ENCODE measurements at regions not wholly inside any gene's neighbourhood (a gene's known extent, or its start where the extent isn't known, plus 50 kb on each side); places are given as distances from the start of the nearest gene placed in this dataset.
"Not testable (repeated sequence)": the region's sequence is repeated elsewhere in the genome, so short reads cannot be mapped to it uniquely, and the experiment has no call there.

DNA sequence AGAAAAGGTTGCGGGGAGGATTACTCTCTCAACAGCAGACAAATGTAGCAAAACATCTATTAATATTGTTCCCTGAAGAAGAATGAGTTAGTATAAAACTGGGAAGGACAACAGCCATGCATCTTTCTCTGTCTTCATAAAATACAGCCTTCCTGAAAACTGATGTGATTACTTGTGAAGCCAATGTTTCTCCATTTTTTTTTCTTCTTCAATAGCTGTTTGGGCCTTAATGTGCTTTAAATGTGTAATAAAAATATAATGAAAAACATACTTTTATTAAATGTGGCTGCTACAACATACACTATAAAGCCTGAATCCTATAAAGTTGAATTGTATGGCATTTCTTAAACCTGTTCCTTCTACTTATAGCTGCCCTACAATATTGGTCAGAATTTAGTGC lies 146.3 kb upstream of the LMCD1 start:
- intact Hi-C loops (cut with DNase I): no loop called here
- ATAC-seq: no peak
- DNase-seq (ENCODE audit: missing footprints): no peak

DNA sequence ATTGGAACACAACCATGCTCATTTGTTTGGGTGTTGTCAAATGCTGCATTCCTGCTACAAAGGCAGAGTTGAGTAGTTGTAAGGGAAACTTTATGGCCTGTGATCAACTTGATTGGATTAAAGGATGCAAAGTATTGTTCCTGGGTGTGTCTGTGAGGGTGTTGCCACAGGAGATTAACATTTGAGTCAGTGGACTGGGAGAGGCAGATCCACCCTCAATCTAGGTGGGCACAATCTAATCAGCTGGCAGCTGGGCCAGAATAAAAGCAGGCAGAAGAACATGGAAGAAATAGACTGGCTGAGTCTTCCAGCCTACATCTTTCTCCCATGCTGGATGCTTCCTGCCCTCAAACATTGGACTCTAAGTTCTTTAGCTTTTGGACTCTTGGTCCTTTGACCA lies 145.6 kb upstream of the LMCD1 start:
- intact Hi-C loops (cut with DNase I); DNase-seq (ENCODE audit: missing footprints); ATAC-seq: not testable (repeated sequence)

DNA sequence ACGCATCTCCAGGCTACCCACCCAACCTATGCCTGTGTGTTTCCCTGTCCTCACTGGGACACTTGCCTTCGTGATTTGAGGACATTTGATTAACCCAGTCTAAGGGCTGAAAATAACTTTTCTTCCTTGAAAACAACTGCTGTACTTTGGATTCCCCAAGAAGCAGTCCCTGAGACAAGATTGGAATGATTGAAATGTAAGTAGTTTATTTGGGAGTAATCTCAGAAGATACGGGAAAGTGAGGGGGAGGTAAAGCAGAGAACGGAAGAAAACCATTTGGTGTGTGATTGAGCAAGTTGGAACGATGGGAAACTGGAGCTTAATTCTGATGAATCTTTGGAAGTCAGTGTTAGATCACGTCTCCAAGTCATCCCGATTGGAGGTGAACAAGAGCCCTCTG lies 143.8 kb upstream of the LMCD1 start:
- DNase-seq (ENCODE audit: missing footprints) (no peak), ATAC-seq (no peak)
- intact Hi-C loops (cut with DNase I): no loop called here

DNA sequence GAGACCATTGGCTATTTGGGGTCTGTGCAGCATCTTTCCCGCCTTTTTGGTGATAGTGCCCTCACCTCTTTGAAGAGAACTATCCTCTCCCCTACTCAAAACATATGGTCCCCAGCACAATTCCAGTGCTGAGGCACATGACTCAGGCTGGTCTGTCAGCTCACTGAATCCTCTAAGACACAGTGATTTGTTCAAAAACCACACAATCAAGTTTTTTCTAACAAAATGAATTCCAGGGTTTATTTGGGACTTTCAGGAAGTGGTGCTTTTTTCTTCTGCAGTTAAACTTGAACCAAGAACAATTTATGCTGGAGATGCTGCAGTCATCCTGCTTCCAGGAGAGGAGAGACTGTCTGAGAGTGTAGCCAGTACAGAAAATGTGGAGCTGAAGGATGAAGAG lies 142.5 kb upstream of the LMCD1 start:
- no peak for DNase-seq (ENCODE audit: missing footprints)
- ATAC-seq: no peak
- intact Hi-C loops (cut with DNase I): no loop called here

DNA sequence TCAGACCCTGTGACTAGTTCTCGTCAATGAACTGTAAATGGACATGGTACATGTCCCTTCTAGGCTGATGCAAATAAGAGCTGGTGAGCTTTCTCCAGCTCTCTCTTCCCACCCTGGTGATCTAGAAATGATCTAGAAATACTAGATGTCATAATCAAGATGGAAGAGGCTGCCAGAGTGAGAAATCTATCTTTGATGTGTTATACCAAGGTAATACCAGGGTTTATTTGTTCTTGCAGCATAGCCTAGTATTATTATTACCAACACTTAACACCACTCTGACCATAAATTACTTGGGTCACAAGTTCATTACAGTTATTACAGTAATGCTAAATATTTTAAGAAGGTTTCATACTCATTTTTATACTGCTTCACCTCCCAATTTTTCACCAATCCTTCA lies 138.4 kb upstream of the LMCD1 start:
- ATAC-seq: no peak
- DNase-seq (ENCODE audit: missing footprints): no peak
- intact Hi-C loops (cut with DNase I): no loop called here

DNA sequence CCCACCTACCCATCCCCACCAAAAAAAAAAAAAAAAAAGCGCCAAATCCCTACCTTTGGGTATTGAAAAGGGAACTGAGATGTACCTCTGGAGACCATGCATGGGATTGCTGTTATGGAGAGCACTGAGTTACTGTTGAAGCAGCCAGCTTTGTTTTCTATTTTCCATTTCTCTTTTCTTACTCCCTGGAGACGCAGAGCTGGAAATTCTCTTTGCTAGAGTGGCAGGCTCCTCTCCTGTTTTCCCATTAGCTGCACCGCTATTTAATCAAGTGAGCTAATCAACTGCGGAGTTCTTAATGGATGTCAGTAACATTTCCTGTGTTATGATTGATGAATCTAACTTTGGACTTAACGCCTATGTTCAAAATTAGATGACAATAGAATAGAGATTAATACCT lies 136.1 kb upstream of the LMCD1 start:
- ATAC-seq: no peak
- no peak for DNase-seq (ENCODE audit: missing footprints)

DNA sequence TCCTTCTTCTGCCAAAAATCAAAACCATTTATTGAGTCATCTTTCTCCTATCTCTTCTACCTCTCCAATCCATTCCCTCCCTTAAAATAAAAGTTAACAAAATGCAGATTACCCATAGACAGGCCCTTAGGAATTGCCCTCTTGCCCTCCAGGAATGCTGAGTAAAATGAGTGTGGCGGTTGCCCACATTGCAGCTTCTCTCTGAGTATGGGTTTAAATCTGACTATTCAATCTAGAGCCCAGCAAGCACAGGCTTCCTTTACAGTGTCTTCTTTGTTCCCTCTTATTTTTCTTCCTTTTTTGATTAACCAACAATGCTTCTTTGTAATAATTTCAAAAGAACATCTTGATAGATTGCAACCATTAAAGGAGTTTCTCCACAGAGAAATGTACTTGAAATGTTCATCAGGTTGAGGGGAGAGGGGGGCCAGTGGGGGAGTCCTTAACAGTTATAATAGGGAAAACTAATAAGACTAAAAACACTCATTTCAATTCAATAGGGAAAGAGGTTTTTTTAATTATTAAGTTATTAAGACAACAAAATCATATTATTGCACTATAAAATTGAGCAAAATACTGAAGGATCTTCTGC lies 135.3 kb upstream of the LMCD1 start:
- no peak for ATAC-seq
- DNase-seq (ENCODE audit: missing footprints): no peak
- intact Hi-C loops (cut with DNase I): no loop called here

More for the DNA sequence above, 136.1 kb upstream of the LMCD1 start:
- intact Hi-C loops (cut with DNase I): no loop called here

DNA sequence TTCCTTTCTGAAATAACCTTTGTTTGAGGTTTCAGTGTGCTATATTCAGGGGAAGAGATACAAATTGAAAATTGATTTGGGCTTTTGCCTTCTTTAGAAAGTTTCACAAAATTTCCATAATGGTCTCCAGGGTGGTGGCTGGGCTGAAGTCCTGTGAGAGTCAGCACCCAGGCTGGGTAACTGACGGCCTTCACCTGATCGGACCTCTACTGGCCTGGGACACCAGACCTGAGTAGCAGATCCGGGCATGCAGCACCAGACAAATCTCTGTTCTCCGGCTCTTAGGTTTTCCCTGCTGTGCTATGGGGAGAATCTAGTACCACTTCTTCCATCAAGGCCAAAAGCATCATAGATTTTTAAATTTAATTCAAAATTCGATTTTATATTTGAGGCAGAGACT lies 133.0 kb upstream of the LMCD1 start:
- ATAC-seq (no peak), DNase-seq (ENCODE audit: missing footprints) (no peak)
- intact Hi-C loops (cut with DNase I): no loop called here

DNA sequence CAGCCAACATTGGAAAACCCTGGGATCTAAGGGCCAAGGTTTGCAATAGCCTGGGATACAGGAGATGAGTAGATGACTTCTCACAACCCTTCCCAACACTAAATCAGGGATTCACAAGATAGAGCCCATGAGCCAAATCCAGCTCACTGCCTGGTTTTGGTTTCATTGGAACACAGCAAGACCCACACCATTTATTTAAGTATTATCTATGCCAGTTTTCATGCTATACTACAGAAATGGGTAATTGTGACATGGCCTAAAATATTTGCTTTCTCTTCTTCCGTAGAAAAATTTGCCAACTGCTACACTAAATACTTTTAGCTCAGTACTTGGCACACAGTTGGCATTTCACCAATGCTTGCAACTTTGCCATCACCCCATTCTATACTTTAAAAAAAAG lies 132.0 kb upstream of the LMCD1 start:
- intact Hi-C loops (cut with DNase I): no loop called here
- ATAC-seq: no peak
- no peak for DNase-seq (ENCODE audit: missing footprints)

DNA sequence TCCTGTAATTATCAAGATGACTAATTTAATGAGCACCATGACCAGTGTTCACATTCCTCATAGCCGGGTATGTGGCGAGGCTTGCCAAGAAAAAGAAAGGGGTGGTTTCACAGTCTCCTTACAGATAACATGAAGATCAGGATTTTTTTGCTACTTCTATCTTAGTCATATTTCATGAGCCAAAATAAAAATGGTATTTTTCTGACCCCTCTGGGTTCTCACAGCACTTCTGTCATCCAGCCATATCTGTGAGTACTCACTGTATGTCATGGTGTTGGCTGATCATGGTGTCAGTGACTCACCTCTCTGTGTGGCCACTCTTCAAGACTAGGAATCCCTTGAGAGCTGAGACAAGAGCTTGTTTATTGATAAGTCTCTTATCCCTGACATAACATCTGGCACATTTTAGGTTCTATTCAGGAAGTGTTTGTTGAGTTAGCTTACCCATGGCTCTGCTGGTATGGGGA lies 130.5 kb upstream of the LMCD1 start:
- intact Hi-C loops (cut with DNase I): no loop called here
- DNase-seq (ENCODE audit: missing footprints): no peak
- peak; percentile 87 for ATAC-seq

DNA sequence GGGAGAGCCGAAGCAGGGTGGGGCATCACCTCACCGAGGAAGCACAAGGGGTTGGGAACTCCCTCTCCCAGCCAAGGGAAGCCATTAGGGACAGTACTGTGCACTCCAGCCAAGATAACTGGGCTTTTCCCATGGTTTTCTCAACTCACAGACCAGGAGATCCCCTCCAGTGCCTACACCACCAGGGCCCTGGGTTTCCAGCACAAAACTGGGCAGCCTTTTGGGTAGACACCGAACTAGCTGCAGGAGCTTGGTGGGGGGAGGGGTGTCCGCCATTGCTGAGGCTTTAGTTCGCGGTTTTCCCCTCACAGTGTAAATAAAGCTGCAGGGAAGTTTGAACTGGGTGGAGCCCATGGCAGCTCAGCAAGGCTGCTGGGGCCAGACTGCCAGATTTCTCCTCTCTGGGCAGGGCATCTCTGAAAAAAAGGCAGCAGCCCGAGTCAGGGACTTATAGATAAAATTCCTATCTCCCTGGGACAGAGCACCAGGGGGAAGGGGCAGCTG lies 129.6 kb upstream of the LMCD1 start:
- DNase-seq (ENCODE audit: missing footprints): no peak
- intact Hi-C loops (cut with DNase I): no loop called here

DNA sequence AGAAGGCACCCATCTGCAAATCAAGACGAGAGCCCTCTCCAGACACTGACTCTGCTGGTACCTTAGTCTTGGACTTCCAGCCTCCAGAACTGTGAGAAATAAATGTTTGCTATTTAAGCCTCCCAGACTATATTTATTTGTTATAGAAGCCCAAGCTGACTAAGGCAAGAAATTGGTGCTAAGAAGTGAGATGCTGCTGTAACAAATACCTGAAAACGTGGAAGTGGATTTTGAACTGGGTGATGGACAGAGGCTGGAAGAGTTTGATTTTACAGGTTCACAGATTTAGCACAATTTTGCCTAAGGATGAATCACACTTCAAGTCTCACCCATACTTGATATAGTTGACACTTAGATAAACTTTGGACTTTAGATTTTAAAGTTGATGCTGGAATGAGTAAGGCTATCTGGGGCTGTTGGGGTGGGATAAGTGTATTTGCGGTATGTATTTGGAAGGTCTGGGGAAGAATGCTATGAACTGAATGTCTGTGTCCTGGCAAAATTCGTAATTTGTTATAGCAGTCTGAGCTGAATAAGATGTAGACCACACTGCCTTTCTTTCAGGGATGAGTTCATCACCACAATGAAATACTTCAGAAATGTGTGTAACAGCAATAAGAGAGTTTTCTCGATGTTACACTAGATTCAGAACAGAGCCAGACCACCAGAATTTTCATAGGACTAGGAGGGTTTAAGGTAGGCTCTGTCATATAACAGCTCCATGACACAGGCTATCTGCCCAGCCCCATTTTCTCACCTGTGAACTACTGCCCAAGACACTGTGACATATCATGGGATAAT lies 120.5 kb upstream of the LMCD1 start:
- DNase-seq (ENCODE audit: missing footprints) (no peak), ATAC-seq (no peak)
- intact Hi-C loops (cut with DNase I): no loop called here

More for the DNA sequence above, 129.6 kb upstream of the LMCD1 start:
- peak; percentile 70 for ATAC-seq

DNA sequence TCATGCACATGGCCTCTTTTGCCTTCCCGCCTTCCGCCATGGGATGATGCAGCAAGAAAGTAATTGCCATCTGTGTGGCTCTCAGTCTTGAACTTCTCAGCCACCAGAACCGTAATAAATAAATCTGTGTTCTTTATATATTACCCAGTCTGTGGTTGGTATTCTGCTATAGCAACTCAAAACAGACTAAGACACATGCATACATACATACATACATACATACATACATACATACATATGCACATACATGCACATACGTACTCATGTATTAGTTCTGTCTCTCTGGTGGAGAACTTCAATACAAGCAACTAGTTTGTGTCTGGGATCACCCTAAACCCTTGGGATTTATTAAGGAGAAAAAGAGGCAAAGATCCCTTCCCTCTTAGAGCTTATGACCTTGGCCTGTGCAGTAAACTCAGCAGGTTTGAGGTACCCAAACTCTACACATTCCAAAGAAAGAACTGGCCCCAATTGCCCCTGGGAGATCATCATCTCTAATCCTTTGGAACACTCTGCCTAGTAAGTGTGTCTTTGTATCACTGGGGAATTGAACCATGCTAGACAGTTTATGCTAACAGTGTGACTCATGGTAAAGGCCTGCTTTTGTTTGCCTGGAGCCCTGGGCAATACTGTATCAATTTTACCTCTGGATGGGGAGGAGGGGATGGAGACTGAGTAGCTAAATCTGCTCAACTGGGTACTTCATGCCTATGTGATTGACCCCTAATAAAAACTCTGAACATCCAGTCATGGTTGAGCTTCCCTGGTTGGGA lies 115.6 kb upstream of the LMCD1 start:
- no peak for DNase-seq (ENCODE audit: missing footprints)
- intact Hi-C loops (cut with DNase I): no loop called here
- no peak for ATAC-seq

DNA sequence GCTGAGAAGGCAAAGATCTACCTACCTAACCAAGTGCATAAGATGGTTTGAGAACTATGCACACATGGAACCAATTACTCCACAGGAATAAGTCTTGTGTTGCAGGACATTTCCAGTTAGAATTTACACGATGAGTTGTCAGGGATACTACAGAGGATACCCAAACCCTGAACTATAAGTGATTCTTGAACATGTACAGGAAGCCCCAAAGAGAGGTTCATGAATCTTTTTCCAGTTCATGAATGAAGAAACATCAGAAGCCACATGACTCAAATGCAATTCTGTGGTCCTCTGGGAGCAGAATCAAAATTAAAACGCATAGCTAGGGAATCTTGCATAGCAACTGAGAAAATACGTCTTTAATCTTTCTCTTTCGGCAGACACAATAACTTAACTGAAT lies 114.1 kb upstream of the LMCD1 start:
- ATAC-seq: no peak
- no peak for DNase-seq (ENCODE audit: missing footprints)
- intact Hi-C loops (cut with DNase I): no loop called here

DNA sequence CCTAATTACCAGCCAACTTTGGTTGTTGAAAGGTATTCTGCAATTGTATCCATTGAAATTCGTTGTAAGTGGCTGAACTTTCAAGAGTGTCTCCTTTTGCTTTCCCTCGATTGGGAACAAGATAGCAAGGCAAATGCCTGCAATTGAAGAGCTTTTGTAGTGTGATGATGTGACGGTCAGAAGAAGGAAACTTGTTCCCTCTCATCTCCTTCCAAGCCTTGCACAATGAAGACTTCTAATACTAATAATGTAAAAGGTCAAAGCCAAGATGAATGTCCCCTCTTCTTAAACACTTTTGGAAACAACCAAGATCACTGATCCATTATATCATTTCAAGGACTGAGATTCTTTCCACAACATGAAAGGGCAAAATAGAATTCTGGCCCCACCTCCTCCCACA lies 101.9 kb upstream of the LMCD1 start:
- ATAC-seq (no peak), DNase-seq (ENCODE audit: missing footprints) (no peak)
- intact Hi-C loops (cut with DNase I): no loop called here

DNA sequence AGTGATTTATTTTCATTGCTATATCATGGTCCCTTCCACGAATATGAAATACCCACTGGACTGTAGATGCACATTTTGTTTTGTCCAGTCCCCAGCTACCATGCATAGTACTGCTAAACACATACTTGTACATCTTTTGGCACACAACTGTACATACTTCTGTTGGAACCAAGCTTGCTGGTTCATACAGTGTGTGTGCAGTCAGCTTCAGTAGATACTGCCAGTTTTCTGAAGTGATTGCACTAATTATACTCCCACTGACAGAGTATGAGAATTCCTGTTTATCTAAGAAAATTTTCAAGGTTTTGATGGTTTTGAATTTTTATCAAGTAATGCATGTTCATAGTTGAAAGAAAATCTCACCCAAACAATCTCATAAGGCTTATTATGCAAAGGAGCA lies 100.7 kb upstream of the LMCD1 start:
- no peak for ATAC-seq

DNA sequence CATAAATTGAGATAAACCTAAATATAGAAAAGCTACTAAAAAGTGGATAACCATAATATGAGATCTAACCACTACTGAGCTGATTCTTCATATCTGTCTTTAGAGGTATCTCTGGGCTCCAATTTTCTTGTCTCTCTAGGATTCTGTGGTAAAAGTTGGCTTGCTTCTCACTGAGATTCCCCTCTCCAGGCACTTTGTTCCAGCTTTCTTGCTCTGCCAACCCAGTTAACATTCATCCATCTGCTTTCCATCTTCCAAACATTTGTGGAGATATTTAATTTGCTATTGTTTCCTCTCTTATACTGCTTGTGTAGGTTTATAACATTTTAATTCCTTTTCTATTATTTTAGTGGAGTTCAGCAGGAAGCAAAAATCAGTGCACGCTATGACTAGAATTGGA lies 97.6 kb upstream of the LMCD1 start:
- no peak for DNase-seq (ENCODE audit: missing footprints)
- ATAC-seq: no peak

More for the DNA sequence above, 100.7 kb upstream of the LMCD1 start:
- DNase-seq (ENCODE audit: missing footprints): no peak
- intact Hi-C loops (cut with DNase I): no loop called here

DNA sequence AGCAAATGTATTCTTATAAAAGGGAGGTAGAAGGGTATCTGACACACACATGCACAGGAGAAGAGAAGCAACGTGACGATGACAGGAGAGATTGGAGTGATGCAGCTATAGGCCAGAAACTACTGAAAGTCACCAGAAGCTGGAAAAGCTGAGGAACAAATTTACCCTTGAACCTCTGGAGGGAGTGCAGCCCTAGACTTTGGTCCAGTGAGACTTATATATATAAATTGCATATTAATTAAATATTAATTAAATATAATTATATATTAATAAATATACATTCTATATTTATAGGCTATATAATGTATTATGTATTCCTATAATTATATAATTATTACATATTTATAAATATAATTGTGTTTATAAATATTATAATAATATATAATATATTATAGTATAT lies 96.5 kb upstream of the LMCD1 start:
- ATAC-seq (no peak), DNase-seq (ENCODE audit: missing footprints) (no peak)
- intact Hi-C loops (cut with DNase I): no loop called here

More for the DNA sequence above, 97.6 kb upstream of the LMCD1 start:
- intact Hi-C loops (cut with DNase I): no loop called here

DNA sequence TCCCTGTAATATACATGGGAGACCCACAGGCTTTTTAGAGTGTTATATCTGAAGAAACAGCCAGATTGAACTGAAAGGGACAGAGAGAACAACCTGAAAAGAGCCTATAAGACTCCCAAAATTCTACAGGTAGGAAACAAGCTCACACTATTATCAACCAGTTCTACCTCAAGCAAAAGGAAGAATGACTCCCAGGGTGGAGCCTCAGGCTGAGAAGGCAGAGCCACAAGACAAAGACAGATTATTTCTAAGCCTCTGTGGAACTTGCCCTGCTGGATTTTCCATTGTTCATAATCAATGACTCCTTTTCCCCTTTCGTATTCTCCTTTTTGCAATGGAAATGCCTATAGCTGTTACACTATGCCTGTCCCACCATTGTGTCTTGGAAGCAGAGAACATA lies 95.1 kb upstream of the LMCD1 start:
- intact Hi-C loops (cut with DNase I): no loop called here
- ATAC-seq (no peak), DNase-seq (ENCODE audit: missing footprints) (no peak)
